ENCODE measurements at regions not wholly inside any gene's neighbourhood (a gene's known extent, or its start where the extent isn't known, plus 50 kb on each side); places are given as distances from the start of the nearest gene placed in this dataset.

DNA sequence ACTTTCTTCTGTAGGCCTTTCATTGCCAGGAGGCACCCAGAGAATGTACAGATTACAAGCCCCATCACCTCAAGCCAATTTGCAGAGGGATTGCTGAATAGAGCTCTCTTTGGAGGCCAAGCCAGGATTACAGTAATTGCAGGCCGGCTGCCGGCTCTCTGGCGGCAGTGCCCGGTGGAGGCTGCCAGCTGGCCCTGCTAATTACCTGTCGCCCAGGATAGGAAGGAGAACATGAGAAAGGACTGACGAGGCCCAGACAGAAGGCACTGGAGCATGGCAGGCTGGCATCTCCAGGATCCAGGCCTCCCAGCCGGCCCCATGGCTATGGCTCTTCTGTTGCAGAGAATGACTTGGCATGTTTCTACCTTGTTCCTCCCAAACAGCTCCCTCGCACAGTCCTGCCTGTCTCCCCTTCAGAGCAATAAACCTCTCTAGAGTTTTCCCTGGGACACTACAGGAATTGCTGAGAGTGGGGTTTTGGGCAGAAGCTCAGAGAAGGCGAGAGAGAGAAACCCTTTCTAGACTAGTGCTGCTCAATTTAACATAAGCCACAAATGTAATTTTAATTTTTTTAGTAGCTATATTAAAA lies 273.6 kb upstream of the PROK2 start:
- DNase-seq, result peak; percentile 59

DNA sequence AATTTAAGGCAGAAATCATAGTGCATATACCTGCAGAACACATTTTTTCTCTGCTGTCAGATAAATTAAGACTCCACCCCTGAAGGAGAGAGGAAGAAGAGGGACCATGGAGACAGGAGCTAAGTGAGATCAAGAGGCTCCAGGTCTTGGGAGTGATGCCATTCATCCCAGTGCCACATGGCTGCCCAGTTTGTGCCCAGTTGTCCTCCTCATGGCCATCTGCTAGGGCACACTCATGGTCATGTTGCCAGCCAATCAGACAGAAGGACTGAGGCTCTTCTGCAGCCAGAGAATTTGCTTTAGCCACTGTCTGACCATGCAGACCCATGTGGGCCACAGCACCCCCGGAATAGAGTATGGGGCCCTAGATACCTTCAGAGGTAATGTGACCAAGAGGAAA lies 270.5 kb upstream of the PROK2 start:
- no peak for DNase-seq

DNA sequence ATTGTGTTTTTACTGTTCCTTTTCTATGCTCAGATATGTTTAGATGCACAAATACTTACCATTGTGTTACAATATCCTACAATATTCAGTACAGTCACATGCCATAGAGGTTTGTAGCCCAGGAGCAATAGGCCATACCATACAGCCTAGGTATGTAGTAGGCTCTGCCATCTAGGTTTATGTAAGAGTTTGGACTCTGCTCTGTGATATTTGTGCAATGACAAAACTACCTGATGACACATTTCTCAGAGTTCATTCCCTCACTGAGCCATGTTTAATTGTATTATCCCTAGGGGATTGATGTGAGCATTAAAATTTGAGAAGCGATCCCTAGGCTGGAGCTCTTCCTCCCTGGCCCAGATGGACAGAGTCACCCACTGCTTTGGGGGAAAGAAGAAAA lies 270.0 kb upstream of the PROK2 start:
- no peak for DNase-seq

DNA sequence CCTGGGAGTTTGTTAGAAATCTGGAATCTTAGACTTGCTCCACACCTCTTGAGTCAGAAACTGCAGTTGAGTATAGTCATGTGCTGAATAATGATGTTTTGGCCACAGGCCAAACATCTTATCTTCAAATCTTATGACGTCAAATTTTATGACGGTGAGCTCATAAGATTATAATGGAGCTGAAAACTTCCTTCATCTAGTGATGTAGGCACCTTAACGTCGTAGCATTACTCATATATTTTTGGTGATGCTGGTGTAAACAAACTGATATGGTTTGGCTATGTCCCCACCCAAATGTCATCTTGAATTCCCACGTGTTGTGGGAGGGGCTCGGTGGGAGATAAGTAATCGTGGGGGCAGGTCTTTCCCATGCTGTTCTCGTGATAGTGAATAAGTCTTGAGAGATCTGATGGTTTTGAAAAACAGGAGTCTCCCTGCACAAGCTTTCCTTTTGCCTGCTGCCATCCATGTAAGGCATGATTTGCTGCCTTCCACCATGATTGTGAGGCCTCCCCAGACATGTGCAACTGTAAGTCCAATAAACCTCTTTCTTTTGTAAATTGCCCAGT lies 268.0 kb upstream of the PROK2 start:
- no peak for DNase-seq

DNA sequence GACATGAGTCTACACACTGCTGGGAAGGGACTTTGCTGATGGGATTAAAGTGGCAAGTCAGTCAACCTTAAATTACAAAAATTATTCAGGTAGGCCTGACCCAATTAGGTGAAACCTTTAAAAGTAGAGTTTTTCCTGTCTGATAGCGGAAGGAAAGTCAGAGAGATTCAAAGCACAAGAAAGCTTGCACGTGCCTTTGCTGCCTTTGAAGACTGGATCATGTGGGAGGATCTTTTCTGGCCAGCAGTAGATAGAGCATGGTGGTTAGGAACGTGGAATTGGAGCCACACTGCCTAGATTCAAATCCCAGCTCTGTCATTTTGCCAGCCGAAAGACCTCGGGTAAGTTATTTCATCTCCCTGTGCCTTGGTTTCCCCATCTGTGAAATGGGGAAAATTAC lies 265.8 kb upstream of the PROK2 start:
- DNase-seq, result no peak

DNA sequence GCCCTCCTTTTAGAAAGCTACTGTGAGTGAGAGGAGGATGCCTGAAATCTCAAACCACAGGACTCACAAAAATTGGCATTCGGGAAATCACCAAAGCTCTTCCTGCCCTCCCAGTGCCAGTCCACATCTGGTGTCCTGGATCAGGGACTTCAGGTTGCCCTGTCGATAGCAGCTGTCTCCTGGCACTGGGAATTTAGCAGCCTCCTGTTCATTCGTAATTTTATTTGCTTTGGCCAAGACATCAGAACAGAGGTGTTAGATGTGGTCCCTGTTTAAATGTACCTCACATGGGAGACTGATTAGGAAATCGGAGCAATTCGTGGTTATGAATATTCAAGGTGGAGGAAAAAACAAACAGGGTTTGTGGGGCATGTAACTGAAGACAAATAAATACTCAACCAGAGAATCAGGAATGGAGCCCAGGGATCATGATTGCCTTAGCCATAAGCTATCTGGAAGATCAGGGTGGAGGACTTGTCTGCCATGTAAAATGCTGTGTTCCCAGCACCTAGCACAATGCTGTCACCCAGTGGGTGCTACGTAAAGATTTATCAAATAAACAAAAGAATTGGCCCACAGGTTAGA lies 265.2 kb upstream of the PROK2 start:
- no peak for DNase-seq

DNA sequence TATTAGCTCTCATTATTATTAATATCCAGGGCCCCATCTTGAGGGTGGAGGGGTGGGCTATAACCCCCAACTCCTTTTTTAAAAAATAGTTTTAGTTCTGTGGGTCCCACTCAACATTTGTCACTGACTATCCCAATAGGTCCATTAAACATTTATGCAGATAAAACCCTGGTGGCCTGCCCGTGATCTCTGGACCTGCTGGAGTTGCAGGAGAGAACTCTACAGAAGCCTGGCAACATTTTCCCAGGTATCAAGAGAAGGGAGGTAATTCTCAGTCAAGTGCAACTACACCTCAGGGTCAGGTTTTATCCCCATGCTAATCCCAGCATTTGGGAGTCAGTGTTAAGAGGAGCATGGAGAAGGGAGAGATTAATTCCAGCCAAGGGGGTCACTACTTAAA lies 264.4 kb upstream of the PROK2 start:
- no peak for DNase-seq

DNA sequence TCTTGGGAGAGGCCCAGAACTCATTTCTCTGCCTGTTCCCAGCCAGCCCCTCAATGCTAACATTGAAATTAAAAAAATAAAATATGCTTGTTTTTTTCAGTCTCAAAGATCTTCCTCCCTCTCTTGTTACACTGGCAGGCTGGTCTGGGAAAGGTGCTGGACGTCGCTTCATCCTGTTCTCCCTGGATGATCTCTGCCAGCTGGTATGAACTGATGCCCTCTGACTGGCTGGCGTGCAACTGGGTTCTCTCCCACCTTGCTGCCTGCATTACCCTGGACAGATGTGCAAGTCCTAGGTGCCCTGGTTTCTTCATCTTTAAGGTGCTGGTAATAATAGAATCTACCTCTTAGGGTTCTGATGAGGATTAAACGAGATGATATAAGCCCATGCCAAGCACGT lies 263.9 kb upstream of the PROK2 start:
- no peak for DNase-seq

DNA sequence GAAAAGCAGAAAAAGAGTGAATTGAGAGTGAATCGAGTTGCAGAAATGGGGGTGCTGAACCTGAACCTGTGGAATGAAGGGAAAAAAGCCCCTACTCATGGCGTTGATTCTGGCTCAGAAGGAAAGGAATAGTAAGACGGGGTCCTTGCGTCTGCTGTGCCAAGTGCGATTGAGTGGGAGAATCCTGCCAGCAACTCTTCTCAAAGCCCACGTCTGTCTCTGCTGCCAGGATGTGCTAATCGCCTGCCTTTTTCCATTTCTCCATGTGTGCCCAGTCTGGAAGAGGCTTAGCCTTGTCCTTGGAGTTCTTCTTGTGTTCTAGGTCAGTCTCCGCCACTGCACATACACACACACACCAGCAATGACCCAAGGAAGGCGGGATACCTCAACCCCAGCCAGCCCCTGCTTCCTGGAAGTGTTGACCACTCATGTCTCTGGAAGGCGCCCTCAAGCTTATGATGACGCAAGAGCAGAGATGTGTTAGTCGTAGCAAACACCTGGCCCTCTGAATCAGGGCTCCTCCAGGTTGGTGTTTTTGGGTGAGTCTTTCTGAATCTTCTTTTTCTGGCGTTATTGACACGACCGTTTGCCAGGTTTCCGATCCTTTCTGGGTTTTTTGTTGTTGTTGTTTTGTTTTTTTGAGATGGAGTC lies 262.4 kb upstream of the PROK2 start:
- no peak for DNase-seq

DNA sequence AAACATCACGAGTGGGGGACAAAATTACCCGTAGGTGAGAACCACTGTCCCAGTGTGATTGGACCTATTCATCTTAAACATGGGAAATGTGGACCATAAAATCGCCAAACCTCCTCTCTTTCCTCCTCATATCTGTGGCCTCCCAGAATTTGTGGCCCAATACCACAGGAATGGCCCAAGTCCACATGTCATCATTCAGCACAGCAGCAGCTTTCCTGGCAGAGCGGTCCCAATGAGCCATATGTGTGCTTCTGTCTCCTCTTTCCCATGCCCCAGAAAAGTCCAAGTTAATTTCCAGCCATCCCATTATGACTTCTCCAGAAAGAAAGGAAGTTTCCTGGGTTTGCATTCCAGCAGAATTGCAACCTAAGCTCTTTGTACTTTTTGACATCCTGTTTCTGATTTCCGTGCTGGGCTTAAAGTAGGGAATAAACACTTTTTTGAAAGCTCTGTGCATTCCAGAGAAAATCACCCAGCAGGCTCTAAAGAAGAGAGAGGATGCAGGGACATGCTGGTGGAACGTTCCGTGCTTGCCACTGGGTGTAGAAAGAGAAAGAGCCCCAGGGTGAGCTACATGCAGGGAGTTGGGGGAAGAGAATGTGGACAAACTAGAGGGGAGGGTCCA lies 259.4 kb upstream of the PROK2 start:
- DNase-seq, result no peak

DNA sequence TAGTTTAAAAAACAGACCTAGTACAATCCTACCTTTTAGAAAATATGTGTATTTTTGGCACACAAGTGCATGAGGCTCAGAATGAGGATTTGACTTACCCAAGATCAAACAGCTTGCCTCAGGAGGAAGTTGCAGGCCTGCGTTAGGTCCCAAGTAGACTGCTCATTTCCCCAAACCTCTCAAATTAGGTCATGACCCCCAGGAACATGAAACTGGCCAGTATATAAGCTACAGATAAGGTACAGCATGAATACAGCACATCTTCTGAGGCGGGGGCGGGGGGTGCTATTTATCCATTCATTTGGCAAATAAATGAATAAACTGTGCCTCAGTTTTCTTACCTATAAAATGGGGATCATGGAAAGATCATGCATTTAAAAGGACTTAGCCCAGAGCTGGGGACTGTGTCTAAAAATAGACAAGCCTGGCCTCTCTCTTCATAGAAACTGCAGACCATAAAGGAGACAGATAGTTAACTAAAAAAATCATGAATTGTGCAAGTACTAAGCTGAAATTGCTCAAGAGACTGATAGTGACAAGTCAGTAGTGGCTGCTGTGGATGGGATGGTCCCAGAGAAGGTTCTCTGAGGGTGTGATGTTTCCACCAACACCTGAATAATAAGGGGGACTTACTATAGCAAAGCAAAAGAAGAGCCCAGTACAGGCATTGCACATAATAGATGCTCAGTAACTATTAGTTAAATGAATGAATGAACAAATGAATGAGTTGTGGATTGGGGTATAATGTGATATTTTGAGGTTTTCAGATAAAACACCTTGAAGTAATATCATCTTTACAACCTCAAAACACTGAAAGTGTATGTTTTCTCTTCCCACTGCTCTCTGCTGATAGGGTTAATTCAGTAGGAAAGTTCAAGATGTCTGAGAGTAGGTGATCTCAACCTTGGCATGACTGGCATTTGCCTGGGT lies 258.5 kb upstream of the PROK2 start:
- no peak for DNase-seq

DNA sequence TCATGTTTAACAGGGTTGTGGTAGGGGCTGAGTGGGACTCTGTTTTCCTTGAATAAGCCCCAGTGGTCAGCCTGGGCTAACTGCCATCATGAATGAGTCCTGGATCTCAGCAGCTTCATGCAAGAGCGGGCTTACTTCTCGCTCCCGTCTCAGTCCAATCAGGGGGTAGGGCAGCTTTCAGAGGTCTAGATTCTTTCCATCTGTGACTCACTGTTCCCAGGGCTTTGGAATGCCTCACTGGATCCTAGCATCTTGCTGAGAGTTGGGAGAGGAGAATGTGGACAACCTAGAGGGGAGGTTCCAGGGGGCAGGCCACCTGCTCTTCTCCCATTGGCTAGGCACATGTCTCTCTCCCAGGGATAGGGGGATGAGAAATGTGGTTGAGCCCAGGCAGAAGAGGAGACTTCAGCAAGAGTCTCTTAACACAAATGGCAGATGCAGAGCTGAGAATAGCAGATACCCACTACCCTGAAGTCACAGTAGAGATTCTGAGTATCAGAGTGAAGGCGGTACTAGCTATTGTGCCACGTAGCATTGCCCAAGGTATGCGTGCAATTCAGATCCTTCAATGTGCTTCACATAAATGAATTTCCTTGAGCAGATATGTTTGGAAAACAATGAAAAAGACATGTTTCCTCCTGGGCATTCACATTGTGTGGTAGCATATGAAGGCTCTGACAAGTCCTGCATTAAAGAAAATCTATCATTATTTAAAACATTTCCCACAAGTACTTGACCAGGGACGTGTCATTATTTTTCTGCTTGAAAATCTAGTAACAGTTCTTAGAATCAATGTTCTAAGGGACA lies 257.7 kb upstream of the PROK2 start:
- DNase-seq, result no peak

DNA sequence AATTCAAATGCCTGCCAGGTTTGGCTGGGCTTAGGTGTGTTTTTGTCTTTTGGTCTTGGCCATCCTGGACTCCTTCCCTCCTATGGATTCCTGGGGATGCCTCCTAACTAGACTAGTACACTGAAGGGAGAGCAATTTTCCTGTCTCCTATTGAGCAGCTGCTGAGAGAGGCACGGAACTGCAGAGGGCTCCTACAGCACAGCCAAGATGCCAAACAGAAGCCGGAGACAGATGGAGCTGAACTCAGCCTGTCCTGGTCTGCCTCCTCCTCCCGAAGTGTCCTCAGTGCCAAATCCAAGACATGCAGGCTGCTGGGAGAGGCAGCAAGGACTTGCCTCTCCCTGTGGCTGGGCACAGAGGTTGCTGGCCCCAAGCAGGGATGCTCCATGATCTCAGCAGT lies 256.6 kb upstream of the PROK2 start:
- DNase-seq, result no peak

DNA sequence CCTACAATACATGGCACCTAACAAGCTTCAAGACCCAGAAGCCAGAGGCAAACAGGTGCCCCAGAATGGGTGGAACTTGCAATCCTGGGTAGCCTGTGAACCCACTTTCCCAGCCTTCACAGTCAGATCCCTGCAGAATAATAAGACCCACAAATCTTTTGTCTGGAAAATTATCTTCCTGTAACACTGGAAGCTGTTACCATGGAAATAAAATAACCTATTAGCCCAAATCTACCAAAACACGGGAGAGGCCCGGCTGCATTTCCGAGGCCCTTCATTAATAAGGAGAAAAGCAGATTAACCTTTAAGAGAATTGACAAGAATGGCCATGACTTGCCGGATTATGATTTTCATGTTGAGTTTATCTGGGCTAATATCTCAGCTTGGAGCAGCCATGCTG lies 256.1 kb upstream of the PROK2 start:
- DNase-seq, result no peak

DNA sequence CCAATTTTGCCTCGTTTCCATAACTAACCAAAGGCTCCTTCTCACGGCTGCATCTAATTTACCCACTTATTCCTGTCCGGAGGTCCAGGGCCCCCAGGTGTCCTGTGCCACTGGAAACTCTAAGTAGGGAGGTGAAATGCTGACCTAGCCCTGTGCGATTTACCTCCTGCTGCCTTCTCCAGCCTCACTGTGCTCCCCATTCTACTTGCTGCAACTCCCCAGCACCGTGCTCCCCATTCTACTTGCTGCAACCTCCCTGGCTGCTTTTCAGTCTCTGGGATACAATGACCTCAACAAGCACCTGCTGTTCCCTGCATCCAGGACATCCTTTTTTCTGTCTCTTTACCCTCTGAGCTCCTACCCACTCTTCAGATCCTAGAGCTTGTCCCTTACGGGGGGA lies 254.7 kb upstream of the PROK2 start:
- DNase-seq, result no peak

DNA sequence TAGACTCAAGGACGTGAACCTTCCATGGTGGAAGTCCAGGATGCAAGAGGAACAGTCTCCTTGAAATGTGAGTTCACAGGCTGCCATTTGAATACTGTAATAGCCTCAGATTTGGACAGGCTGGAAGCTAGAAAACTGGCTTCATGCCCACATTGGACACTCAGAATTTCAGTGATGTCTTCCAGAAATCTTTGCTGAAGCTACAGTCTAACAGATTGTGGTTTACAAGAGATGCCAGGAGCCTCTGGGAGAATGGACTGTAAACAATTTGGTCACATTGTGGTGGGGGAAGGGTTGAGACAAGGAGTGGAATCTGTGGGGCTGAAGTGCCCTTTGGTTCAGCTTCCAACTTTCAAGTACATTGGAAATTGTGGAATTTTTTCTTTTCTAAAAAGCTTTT lies 252.0 kb upstream of the PROK2 start:
- DNase-seq, result no peak

DNA sequence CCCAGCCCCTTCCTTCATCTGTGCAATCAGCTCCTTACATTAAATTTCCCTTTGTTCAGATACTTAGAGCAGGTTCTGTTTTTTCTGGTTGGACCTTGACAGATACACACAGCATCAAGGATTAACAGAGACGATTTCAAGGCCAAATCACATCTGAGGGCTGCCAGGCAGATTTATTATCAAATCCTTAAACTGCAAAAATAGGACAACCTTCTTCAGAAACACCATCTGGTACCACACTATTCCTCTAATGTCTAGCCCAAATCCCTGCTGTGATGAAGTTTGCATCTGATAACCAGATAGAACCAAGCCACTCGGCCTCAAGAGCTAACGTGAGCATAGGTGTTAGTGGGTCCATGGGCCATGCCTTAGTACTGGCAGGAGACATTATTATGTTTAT lies 250.7 kb upstream of the PROK2 start:
- DNase-seq, result no peak

DNA sequence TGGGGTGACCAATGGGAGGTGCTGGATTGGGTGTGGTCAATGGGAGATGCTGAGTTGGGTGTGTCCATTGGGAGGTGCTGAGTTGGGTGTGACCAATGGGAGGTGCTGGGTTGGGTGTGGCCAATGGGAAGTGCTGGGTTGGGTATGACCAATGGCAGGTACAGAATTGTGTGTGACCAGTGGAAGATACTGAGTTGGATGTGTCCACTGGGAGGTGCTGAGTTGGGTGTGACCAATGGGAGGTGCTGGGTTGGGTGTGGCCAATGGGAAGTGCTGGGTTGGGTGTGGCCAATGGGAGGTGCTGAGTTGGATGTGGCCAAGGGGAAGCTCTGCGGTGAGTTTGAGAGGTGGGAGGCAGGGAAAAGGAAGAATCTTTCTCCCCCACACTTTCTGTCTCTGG lies 250.0 kb upstream of the PROK2 start:
- no peak for DNase-seq

DNA sequence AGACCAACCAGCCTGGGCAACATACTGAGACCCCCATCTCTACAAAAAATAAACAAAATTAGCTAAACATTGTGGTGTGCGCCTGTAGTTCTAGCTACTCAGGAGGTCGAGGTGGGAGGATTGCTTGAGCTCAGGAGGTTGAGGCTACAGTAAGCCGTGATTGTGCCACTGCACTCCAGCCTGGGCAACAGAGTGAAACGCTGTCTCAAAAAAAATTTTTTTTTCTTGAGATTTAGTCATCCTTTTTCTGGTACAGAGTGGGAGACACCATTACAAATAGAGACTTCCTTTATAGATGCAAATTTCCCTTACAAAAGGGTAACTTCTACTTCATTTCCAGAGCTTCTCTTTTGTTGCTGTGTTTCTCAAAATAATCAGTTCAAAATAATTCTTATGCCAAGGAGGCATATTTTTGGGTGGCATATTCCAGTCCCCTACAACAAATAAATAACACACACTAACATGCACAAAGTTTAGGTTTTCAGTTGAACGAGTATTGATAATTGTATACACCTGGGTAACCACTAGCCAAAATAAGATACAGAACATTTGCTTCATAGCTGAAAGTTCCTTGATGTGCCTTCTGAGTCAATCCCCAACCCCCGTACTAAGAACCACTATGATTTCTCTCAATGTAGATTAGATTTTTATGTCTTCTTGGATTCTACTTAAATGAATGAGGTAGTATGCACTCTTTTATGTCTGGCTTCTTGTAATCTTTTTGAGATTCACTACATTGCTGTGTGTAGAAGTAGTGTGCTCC lies 248.9 kb upstream of the PROK2 start:
- no peak for DNase-seq

DNA sequence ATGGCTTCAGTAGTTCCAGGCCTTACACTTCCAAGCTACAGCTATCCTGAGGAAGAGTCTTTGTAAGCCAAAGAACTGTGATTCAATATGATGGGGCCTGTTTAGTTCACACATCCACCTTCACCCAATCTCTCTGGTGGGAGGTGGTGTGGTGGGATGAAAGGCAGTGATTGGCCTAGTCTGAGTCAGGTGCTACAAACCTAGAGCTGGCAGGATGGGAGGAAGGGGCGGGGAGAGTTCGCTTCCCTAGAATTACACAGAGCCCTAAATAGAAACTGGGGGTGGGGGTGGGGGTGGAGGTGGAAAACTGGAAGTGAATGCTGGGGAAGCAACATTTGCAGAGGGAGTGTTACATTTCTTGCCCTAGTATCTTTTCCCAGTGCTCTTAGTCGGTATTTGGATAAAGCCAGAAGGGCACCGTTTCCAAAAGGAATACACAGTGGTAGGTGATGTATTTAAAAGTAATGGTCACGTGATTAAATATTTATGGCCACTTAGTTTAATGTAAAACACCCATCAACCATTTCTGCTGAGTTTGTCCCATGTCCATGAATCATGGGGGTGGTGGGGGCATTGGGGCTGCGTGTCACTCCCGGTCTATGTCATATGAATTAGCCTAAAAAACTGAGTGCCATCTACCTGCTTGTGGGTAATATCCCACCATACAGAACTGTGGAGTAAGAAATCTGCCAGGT lies 247.6 kb upstream of the PROK2 start:
- DNase-seq, result no peak

DNA sequence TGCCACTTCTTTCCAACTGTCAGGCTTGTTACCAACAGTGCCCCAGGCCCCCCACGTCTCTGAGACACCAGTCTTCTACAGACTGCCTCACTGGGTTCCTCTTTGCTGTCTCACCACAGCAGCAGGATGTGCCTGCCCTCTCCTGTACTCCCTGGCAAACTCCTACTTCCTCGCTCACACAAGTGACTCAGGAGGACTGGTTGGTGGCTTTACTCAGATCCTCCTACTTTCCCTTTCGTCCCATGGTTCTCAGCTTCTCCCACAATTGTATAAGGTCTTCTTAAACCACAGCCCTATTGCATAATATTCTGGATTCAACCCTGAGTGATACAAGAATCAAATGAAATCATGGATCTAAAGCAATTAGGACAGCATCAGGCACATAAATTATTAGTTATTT lies 246.6 kb upstream of the PROK2 start:
- DNase-seq, result no peak

Data from left hindlimb (tissue), 1 donor.